ENCODE measurements at regions not wholly inside any gene's neighbourhood (a gene's known extent, or its start where the extent isn't known, plus 50 kb on each side); places are given as distances from the start of the nearest gene placed in this dataset.

DNA sequence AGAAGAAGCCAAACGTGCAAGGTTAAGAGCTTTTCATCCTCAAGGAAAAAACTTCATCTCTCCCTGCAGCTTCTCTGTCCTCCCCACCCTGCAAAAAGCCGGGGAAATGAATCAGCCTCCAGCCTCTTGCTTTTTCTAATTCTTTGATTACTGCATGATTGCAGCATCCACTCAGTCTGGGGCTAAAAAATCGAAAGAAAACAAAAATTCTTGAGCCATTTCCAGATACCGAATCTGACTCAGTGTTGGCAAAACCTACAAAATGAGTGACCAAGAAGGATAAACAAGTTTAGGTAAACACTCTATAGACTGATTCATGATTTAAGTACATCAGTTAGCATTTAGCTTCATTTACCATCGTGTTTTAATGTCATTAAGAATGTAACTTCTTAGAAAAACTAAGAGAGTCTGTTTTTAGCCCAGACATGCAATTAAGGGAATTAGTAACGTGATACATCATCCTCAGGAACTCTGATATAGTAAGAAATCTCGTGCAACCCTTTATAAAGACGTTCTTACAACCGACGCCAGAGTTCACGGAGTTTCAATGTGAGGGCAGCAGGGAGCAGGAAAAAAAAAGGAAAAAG, 287.3 kb upstream of the FOXF1 start:
- Histone ChIP-seq H3K4me1 (ENCODE audit: control insufficient read depth in 1 of 2, low read depth in 2 of 2) (no peaks in the 10 kb centered on the region), H3K27ac (no peak overlapping the region), H3K4me3 (no peak overlapping the region), H3K27me3 (replicated peaks; ENCODE audit: insufficient read depth) (peaks cover 4% of the 10 kb centered on the region), H3K36me3 (no peaks in the 10 kb centered on the region), H3K9me3 (no peaks in the 10 kb centered on the region)
- DNase-seq (ENCODE audit: low spot score) = no peak
- TF ChIP-seq, protein P1, sequence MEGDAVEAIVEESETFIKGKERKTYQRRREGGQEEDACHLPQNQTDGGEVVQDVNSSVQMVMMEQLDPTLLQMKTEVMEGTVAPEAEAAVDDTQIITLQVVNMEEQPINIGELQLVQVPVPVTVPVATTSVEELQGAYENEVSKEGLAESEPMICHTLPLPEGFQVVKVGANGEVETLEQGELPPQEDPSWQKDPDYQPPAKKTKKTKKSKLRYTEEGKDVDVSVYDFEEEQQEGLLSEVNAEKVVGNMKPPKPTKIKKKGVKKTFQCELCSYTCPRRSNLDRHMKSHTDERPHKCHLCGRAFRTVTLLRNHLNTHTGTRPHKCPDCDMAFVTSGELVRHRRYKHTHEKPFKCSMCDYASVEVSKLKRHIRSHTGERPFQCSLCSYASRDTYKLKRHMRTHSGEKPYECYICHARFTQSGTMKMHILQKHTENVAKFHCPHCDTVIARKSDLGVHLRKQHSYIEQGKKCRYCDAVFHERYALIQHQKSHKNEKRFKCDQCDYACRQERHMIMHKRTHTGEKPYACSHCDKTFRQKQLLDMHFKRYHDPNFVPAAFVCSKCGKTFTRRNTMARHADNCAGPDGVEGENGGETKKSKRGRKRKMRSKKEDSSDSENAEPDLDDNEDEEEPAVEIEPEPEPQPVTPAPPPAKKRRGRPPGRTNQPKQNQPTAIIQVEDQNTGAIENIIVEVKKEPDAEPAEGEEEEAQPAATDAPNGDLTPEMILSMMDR (IDR thresholded peaks at IDR 0.05) = no peak
- ATAC-seq (ENCODE audit: insufficient number of reproducible peaks, low FRiP score, low read depth) = no peak

DNA sequence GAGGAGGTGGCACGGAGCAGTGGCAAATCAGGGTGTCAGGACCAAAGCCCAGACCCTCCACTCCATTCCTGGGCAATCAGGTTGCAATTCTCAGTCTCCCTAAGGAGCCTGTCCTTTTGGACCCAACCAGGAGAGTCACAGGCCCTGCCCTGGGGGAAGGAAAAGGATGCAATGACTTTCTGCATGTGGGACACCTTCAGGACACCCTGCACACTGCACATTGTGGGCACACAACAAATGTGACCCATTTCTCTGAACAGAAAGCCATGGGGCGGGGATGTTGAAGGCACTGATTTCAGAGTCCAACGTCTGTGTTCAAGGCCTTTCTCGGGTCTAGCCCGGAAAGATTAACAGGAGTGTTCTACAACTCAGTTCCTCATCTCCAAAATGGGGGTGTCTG, 286.2 kb upstream of the FOXF1 start:
- no peak for ATAC-seq (ENCODE audit: insufficient number of reproducible peaks, low FRiP score, low read depth)
- H3K27me3 ChIP-seq (replicated peaks; ENCODE audit: insufficient read depth) = peaks cover 4% of the 10 kb centered on the region
- no peaks in the 10 kb centered on the region for H3K4me1 ChIP-seq (ENCODE audit: control insufficient read depth in 1 of 2, low read depth in 2 of 2)
- H3K27ac ChIP-seq = no peak overlapping the region
- no peak for DNase-seq (ENCODE audit: low spot score)
- no peaks in the 10 kb centered on the region for H3K9me3 ChIP-seq
- no peak overlapping the region for H3K4me3 ChIP-seq
- H3K36me3 ChIP-seq = no peaks in the 10 kb centered on the region
- TF ChIP-seq, protein P1 (IDR thresholded peaks at IDR 0.05) = no peak

DNA sequence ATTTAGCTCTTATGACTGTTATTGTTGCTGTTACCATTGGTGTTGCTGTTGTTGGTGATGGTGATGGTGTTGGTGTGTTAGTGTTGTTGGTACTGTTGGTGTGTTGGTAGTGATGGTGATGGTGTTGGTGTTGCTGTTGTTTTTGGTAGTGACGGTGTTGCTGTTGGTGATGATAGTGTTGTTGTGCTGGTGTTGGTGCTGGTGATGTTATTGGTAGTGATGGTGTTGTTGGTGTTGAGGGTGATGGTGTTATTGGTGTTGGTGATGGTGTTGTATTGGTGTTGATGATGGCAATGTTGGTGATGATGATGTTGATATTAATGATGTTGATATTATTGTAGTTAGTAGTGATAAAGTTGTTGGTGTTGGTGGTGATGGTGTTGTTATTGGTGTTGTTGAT, 285.7 kb upstream of the FOXF1 start:
- Histone ChIP-seq H3K36me3 (no peaks in the 10 kb centered on the region), H3K27me3 (replicated peaks; ENCODE audit: insufficient read depth) (peaks cover 4% of the 10 kb centered on the region), H3K4me3 (no peak overlapping the region), H3K27ac (no peak overlapping the region), H3K9me3 (no peaks in the 10 kb centered on the region), H3K4me1 (ENCODE audit: control insufficient read depth in 1 of 2, low read depth in 2 of 2) (no peaks in the 10 kb centered on the region)
- no peak for ATAC-seq (ENCODE audit: insufficient number of reproducible peaks, low FRiP score, low read depth)
- DNase-seq (ENCODE audit: low spot score) = no peak
- TF ChIP-seq, protein P1 (IDR thresholded peaks at IDR 0.05) = no peak

DNA sequence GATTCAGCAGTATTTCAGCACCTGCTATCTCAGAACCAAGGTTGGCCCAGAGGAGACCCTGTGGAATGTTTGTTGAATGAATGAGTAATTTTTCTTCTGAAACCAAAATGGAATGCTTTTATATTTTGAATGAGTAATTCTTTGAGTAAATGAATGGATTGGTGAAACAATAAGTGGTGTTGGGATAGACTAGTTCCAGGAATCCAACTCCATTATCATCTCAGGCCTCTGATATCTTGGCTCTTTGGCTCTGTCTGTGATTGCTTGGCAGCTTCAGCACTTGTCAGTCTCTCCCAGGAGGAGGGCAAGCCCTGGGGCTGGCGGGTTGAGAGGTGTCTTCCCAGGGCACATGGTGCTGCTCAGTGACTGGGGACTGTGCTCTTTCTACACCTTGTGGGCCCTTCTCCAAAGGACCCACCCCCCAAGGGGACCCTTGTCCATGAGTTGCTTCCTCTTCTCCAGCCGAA, 284.4 kb upstream of the FOXF1 start:
- Histone ChIP-seq H3K9me3 (no peaks in the 10 kb centered on the region), H3K4me3 (no peak overlapping the region), H3K27ac (no peak overlapping the region), H3K36me3 (no peaks in the 10 kb centered on the region), H3K4me1 (ENCODE audit: control insufficient read depth in 1 of 2, low read depth in 2 of 2) (no peaks in the 10 kb centered on the region), H3K27me3 (replicated peaks; ENCODE audit: insufficient read depth) (peaks cover 4% of the 10 kb centered on the region)
- ATAC-seq (ENCODE audit: insufficient number of reproducible peaks, low FRiP score, low read depth) = no peak
- TF ChIP-seq, protein P1 (IDR thresholded peaks at IDR 0.05) = no peak
- DNase-seq (ENCODE audit: low spot score) = no peak

DNA sequence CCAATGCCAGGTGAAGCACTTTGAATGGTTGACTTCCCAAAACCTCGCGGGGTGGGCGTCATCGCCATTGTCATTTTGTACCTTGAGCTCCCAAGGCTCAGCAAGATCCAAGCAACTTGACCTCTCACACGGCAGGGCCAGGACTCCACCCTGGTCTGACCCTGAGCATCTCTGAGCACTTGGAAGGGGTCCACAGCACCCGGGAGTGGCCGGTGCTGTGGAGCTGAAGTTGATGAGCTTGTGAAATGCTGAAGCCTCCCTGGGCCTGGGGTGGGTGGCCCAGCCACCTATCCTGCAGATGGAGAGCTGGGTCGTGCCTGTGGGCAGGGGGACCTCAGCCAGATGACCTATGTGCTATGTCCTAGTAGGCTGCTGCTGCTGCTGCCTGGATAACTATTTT, 283.3 kb upstream of the FOXF1 start:
- Histone ChIP-seq H3K27me3 (replicated peaks; ENCODE audit: insufficient read depth) (peaks cover 4% of the 10 kb centered on the region), H3K9me3 (no peaks in the 10 kb centered on the region), H3K4me1 (ENCODE audit: control insufficient read depth in 1 of 2, low read depth in 2 of 2) (no peaks in the 10 kb centered on the region), H3K4me3 (no peak overlapping the region), H3K27ac (no peak overlapping the region), H3K36me3 (no peaks in the 10 kb centered on the region)
- DNase-seq (ENCODE audit: low spot score) (no peak), ATAC-seq (ENCODE audit: insufficient number of reproducible peaks, low FRiP score, low read depth) (no peak)
- TF ChIP-seq, protein P1 (IDR thresholded peaks at IDR 0.05) = no peak
